IPS-NIHi11 (cell line): ENCODE measurements at regions not wholly inside any gene's neighbourhood (a gene's known extent, or its start where the extent isn't known, plus 50 kb on each side); places are given as distances from the start of the nearest gene placed in this dataset.
"Not testable (repeated sequence)": the region's sequence is repeated elsewhere in the genome, so short reads cannot be mapped to it uniquely, and the experiment has no call there.

Experiments
- DNase-seq: peaks from one replicate; pipeline ENCODE4 v3.0.0; 2012; ENCODE audit warnings: mixed read lengths, low spot score

GRCh38 chr1:213417225-213417820 lies 366.3 kb downstream of the RPS6KC1 start:
- no peak for DNase-seq

- no peak for DNase-seq
Observed at GRCh38 chr1:213417846-213418245, 366.8 kb downstream of the RPS6KC1 start.

- DNase-seq: peak; percentile 41
Observed at GRCh38 chr1:213418268-213419071, 367.4 kb downstream of the RPS6KC1 start.

GRCh38 chr1:213419401-213420030 lies 368.5 kb downstream of the RPS6KC1 start:
- no peak for DNase-seq

GRCh38 chr1:213421178-213421577 lies 370.1 kb downstream of the RPS6KC1 start:
- not testable (repeated sequence) for DNase-seq

- DNase-seq: no peak
Observed at GRCh38 chr1:213423041-213423440, 372.0 kb downstream of the RPS6KC1 start.

GRCh38 chr1:213423605-213424004 lies 372.6 kb downstream of the RPS6KC1 start:
- DNase-seq: no peak

GRCh38 chr1:213425376-213426030 lies 374.5 kb downstream of the RPS6KC1 start:
- no peak for DNase-seq

GRCh38 chr1:213429642-213430041 lies 378.6 kb downstream of the RPS6KC1 start:
- no peak for DNase-seq

- no peak for DNase-seq
Observed at GRCh38 chr1:213435715-213436114, 384.7 kb downstream of the RPS6KC1 start.

- no peak for DNase-seq
Observed at GRCh38 chr1:213438339-213438738, 387.3 kb downstream of the RPS6KC1 start.

- no peak for DNase-seq
Observed at GRCh38 chr1:213439703-213440102, 388.7 kb downstream of the RPS6KC1 start.

GRCh38 chr1:213440766-213441165 lies 389.7 kb downstream of the RPS6KC1 start:
- no peak for DNase-seq

- DNase-seq: no peak
Observed at GRCh38 chr1:213443415-213443814, 392.4 kb downstream of the RPS6KC1 start.

GRCh38 chr1:213444224-213444623 lies 393.2 kb downstream of the RPS6KC1 start:
- no peak for DNase-seq

GRCh38 chr1:213446496-213446895 lies 395.5 kb downstream of the RPS6KC1 start:
- no peak for DNase-seq

- no peak for DNase-seq
Observed at GRCh38 chr1:213448360-213448759, 397.3 kb downstream of the RPS6KC1 start.

- DNase-seq: no peak
Observed at GRCh38 chr1:213448776-213449175, 397.7 kb downstream of the RPS6KC1 start.

GRCh38 chr1:213452501-213452900 lies 401.5 kb downstream of the RPS6KC1 start:
- peak; percentile 17 for DNase-seq

GRCh38 chr1:213457186-213457585 lies 406.1 kb downstream of the RPS6KC1 start:
- no peak for DNase-seq

GRCh38 chr1:213457733-213458132 lies 406.7 kb downstream of the RPS6KC1 start:
- DNase-seq: no peak

GRCh38 chr1:213462374-213462773 lies 411.3 kb downstream of the RPS6KC1 start:
- not testable (repeated sequence) for DNase-seq
